ENCODE measurements at regions not wholly inside any gene's neighbourhood (a gene's known extent, or its start where the extent isn't known, plus 50 kb on each side); places are given as distances from the start of the nearest gene placed in this dataset.

DNA sequence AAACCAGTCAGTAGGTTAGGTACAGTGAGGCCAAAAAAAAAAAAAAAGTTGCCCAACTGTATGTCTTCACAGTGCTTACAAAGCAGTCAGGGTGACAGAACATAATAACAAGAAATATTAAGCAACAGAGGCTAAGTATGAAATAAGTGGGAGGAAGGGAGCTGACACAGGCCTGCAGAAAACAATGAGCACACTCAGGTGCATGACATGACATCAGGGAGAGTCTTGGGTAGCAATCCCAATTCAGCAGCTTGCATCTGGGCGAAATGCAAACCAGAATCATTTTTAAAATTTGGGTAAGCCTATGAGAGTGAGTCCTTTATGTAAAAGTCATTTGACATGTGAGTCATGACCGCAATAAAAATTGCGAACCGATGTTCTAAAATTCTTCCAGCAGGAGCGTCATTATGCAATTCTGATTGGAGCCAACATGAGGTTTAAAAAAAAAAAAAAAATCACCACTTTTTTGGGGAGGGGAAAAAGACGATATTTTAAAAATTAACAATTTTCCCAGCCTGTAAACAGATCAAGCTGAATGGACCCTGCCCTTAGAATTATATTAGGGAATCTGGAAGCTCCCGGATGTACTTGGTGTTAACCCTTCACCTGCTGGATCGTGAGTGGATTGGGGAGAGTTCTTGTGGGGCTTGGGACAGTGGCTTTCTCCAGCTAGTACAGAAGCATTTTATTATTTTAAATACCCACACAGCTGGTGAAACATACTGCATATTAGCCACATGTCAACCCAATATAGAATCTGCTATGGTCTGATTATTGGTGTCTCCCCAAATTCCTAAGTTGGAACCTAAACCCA, 127.9 kb downstream of the NPIPB5 start:
- no peak overlapping the region for H2BK120ac ChIP-seq (ENCODE audit: low read depth, low read length)
- no peaks in the 10 kb centered on the region for H3K79me1 ChIP-seq (ENCODE audit: low read depth in 1 of 2, low read length in 2 of 2)
- no peaks in the 10 kb centered on the region for H3K9me1 ChIP-seq (ENCODE audit: insufficient read depth, low read length)
- dilution Hi-C loops (cut with HindIII; ENCODE audit: low sequenced_read_pairs, unreplicated experiment) (no loop called here), intact Hi-C loops (cut with micrococcal nuclease) (no loop called here), in situ Hi-C loops (cut with MboI; ENCODE audit: low sequenced_read_pairs) (no loop called here)
- H2AK5ac ChIP-seq (ENCODE audit: low read depth, low read length) = no peak overlapping the region
- H4K5ac ChIP-seq (ENCODE audit: low read depth, low read length) = no peak overlapping the region
- no peaks in the 10 kb centered on the region for H3K36me3 ChIP-seq (ENCODE audit: control insufficient read depth, insufficient read depth, low read length)
- H3K4me2 ChIP-seq (ENCODE audit: low read depth, low read length) = no peak overlapping the region
- 40% methylated on average over 1 of the region's 8 CpGs; no CpG with 5 or more reads in 1 of the 2 experiments for whole genome bisulfite sequencing, 2 experiments (ENCODE audit: extremely low coverage in 2 of 2, insufficient read length in 1 of 2)
- H4K20me1 ChIP-seq (ENCODE audit: insufficient read depth, low read length) = no peaks in the 10 kb centered on the region
- no TSS peak for BruUV-seq (replicated peaks)
- H3K4ac ChIP-seq (ENCODE audit: low read depth, low read length) = no peak overlapping the region
- no peak overlapping the region for H2AK9ac ChIP-seq (replicated peaks; ENCODE audit: low read depth, low read length, poor library complexity)
- H2BK5ac ChIP-seq (ENCODE audit: low read depth, low read length, poor library complexity, severe bottlenecking) = no peak overlapping the region
- H4K8ac ChIP-seq (ENCODE audit: low read depth in 2 of 2, low read length in 2 of 2) = no peak overlapping the region
- no peak overlapping the region for H2AFZ ChIP-seq (replicated peaks; ENCODE audit: low read length, poor library complexity)
- no peak overlapping the region for H3K9ac ChIP-seq (ENCODE audit: low read depth, low read length)
- no peak overlapping the region for H2BK20ac ChIP-seq (ENCODE audit: low read depth, low read length)
- POLR2A ChIA-PET (ENCODE audit: unreplicated experiment) = no interaction called here
- no peaks in the 10 kb centered on the region for H3K4me1 ChIP-seq (ENCODE audit: control insufficient read depth, insufficient read depth, low read length)
- H3K27ac ChIP-seq (ENCODE audit: insufficient read depth, low read length) = no peak overlapping the region
- H4K91ac ChIP-seq (ENCODE audit: insufficient read depth, low read depth, low read length) = no peak overlapping the region
- H3K56ac ChIP-seq (ENCODE audit: extremely low read depth, insufficient read depth, low read length) = no peak overlapping the region
- TF ChIP-seq RFX5 (IDR thresholded peaks at IDR 0.05; ENCODE audit: low read depth, low read length) (no peak), RAD21 (IDR thresholded peaks at IDR 0.05; ENCODE audit: low read length) (no peak), CEBPB (IDR thresholded peaks at IDR 0.05; ENCODE audit: low read depth, low read length) (no peak), MXI1 (IDR thresholded peaks at IDR 0.05; ENCODE audit: borderline replicate concordance, low read depth, low read length) (no peak), BHLHE40 (IDR thresholded peaks at IDR 0.05; ENCODE audit: low read depth, low read length) (no peak), FOS (IDR thresholded peaks at IDR 0.05; ENCODE audit: low read depth, low read length) (no peak), MAZ (IDR thresholded peaks at IDR 0.05; ENCODE audit: borderline replicate concordance, low read depth, low read length) (no peak), CHD1 (IDR thresholded peaks at IDR 0.05; ENCODE audit: low read depth, low read length) (no peak), RCOR1 (IDR thresholded peaks at IDR 0.05; ENCODE audit: insufficient replicate concordance, low read length) (no peak), USF2 (IDR thresholded peaks at IDR 0.05; ENCODE audit: low read depth, low read length) (no peak), NFE2L2 (IDR thresholded peaks at IDR 0.05; ENCODE audit: low read depth, low read length) (no peak)
- TF ChIP-seq, protein P1, sequence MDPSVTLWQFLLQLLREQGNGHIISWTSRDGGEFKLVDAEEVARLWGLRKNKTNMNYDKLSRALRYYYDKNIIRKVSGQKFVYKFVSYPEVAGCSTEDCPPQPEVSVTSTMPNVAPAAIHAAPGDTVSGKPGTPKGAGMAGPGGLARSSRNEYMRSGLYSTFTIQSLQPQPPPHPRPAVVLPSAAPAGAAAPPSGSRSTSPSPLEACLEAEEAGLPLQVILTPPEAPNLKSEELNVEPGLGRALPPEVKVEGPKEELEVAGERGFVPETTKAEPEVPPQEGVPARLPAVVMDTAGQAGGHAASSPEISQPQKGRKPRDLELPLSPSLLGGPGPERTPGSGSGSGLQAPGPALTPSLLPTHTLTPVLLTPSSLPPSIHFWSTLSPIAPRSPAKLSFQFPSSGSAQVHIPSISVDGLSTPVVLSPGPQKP (IDR thresholded peaks at IDR 0.05; ENCODE audit: borderline replicate concordance, low read depth, low read length) = no peak
- TF ChIP-seq, protein P2, sequence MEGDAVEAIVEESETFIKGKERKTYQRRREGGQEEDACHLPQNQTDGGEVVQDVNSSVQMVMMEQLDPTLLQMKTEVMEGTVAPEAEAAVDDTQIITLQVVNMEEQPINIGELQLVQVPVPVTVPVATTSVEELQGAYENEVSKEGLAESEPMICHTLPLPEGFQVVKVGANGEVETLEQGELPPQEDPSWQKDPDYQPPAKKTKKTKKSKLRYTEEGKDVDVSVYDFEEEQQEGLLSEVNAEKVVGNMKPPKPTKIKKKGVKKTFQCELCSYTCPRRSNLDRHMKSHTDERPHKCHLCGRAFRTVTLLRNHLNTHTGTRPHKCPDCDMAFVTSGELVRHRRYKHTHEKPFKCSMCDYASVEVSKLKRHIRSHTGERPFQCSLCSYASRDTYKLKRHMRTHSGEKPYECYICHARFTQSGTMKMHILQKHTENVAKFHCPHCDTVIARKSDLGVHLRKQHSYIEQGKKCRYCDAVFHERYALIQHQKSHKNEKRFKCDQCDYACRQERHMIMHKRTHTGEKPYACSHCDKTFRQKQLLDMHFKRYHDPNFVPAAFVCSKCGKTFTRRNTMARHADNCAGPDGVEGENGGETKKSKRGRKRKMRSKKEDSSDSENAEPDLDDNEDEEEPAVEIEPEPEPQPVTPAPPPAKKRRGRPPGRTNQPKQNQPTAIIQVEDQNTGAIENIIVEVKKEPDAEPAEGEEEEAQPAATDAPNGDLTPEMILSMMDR (conservative IDR thresholded peaks at IDR 0.05; ENCODE audit: low read depth, low read length) = no peak
- CTCF ChIA-PET = interaction anchor here (0.6 kb wide), 2 partner anchors 54 to 1111 kb away, joined by 3 to 4 read pairs; no protein-coding TSS in a partner anchor
- H3K27me3 ChIP-seq (ENCODE audit: control insufficient read depth, insufficient read depth, low read length) = peaks cover 8% of the 10 kb centered on the region
- no peaks in the 10 kb centered on the region for H3K9me3 ChIP-seq (ENCODE audit: control insufficient read depth, insufficient read depth, low read length)
- no peak overlapping the region for H3K14ac ChIP-seq (replicated peaks; ENCODE audit: low read depth, low read length)
- no peak for ATAC-seq (ENCODE audit: low read depth)
- H3K4me3 ChIP-seq (ENCODE audit: insufficient read depth, low read depth, low read length) = no peak overlapping the region
- H2BK15ac ChIP-seq (ENCODE audit: low read depth, low read length) = no peak overlapping the region
- no peak for DNase-seq
- no peak overlapping the region for H3K18ac ChIP-seq (ENCODE audit: low read depth, low read length)
- no peak overlapping the region for H3K23ac ChIP-seq (ENCODE audit: low read depth, low read length)
